NCI-H510A treated with DMSO at 0.1 percent for 48 hours (cell line): ENCODE measurements at regions not wholly inside any gene's neighbourhood (a gene's known extent, or its start where the extent isn't known, plus 50 kb on each side); places are given as distances from the start of the nearest gene placed in this dataset.

Experiments used
- DNase-seq: peaks from one replicate; lab custom pipeline; 2025; lab: John Stamatoyannopoulos, UW

DNA sequence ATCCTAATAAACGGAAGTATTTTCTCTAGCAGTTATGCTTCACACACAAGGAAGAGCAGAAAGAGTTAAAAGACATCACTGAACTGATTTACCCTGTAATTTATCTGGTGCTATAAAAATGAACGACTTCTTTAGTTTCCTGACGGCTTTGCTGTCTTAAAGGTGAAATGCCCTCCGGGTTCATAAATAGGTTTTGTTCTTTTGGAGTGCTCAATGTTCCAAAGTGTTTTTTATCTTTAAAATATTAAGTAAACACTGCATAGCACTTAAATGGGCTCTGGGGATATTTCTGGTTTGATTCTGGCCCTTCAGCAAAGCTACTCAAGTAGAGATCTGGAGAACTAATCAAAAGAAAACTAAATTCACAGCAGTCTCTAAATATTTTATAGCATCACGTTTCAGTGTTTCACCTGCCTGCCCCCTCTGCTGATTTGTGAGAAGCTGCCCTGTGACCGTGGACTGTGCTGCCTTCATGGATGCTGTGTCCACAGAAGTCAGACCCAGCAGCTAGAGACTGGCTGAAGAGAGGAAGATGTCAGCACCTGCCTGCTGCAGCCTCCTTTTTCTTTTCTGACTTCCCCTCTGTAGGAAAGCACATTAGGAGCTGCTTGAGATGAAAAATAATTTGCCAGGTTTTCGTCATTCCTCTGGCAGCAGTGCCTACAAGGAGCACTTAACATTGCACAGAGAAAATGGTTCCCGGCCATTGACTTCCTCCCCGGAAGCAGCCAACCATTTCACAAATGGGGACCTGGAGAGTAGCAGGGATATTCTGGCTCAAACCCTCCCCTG is 205.1 kb upstream of the FSCB start:
- DNase-seq: peak; percentile 41

DNA sequence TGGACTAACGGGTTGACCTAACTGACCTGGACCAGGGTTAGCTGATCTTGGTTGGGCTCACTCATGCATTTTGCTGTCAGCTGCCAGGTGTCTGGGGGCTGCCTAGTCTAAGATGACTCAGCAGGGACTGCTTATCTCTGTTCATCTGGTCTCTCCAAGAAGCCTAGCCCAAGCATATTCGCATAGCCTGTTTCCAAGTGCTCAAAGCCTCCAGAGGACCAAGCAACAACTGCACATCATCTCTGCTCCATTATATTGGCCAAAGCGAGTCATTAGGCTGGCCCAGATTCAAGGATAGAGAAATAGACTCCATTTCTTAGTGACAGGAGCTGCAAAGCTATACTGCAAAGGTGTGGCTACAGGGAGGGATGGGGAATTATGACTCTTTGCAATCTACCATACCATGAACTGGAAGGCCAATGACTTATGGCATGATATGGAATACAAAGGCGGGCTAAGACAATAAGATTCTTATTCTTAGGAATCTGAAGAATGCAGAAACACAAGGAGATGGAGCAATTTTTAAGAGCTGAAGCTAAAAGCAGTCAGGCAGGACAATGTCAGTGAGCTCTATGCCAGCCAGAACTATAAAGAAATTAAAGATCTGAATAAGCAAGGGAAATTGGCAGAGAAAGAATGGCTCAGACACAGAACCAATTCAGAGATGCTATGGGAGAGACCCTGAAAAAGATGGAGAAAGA is 194.6 kb upstream of the FSCB start:
- no peak for DNase-seq

DNA sequence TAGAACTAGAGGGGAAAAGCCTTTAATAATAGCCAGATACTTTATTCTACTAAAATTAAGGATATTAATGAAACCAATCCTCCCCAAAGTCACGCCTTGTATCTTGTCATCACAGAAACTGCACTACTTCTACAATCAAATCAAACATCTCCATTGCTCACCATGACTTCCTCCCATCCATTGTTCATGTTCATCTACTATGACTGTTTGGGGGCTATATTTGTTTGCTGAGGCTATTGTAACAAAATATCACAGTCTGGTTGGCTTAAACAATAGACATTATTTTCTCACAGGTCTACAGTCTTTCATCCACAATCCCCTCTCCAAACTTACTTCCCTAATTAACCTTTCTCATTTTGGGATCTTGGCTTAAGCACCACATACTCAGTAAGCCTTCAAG is 193.6 kb upstream of the FSCB start:
- no peak for DNase-seq

DNA sequence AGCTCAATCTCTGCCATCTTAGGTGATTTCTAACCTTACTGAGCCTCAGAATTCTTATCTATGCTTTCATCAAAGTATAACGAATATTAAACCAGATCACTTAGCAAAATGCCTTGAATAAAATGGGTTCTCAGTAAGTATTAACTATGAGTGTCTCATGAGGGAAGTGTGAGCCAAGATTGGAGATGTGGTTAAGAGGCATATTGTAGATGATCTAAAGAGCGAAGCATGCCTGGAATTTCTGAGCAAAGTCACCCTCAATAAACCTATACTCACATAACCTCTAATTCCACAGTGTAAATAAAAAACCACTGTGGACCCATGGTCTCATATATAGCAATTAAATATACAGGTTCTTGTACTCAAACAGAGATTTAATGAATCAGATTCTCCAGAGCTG is 193.1 kb upstream of the FSCB start:
- no peak for DNase-seq

DNA sequence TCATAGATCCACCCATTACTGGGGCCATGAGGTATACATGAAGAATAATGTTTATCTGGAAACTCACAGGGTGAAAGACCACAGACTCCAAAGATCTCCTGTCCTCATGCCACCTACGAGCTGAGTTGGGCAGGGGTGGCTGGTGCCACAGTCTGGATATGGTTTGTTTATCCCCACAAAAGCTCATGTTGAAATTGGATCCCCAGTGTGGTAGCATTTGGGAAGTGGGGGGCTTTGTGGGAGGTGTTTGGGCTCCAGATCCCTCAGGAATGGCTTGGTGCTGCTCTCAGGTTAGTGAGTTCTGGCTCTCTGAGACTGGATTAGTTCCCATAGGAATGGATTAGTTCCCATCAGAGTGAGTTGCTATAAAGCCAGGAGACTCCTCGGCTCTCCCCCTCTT is 192.3 kb upstream of the FSCB start:
- DNase-seq: no peak

DNA sequence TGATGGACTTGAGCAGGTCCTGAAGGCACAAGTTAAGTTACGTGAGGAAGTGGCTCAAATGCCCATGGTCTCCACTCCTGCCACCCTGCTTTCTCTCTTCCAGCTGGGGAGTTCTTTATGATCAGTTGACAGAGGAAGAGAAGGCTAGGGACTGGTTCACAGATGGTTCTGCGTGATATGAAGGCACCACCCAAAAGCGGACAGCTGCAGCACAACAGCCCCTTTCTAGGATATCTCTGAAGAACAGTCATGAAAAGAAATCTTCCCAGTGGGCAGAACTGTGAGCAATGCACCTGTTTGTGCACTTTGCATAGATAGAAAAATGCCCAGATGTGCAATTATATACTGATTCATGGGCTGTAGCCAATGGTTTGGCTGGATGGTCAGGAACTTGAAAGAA is 162.4 kb upstream of the FSCB start:
- DNase-seq: no peak

DNA sequence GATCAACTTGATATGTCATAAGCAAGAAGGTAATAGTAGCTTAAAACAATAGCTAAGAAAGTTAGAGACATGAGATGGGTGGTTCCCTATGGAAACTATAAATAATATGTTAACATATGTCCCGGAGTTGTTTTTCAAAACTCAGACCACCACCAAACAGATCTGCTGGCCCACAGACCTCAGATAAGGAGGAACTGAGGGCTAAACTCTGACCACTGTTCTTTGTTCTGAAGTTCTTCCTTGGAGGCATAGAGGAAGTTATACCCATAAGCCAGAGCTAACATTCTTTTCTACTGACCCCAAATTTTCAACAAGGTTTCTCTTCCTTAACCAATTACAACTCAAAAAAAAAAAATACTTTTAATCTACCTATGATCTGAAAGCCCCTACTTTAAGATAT is 156.1 kb upstream of the FSCB start:
- DNase-seq: no peak

DNA sequence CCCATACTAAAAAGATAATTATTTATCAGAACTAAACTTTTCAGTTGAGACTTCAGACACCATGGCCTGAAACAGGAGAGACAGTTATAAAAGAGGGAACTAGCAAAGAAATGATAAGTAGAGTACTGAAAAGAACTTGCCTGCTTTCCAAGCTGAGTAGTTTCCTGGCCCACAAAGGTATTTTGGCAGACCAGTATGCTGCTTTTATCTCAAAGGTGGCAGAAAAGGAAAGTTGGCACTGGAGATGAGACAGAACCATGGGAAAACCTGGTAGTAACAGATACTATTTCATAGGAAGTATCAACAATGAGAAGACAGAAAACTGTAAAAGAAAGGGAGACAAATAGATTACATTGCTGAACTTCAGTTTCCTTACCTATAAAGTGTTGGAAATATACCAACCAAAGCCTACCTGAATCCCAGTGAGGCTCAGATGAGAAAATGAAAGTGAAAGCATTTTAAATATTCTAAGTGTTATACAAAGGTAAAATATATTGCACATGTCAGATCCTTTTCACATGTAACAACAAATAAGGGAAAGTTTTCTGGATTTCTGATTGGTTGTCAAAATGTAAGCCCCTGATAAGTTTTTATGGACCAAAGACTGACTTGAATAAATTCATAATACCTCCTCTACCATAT is 155.3 kb upstream of the FSCB start:
- no peak for DNase-seq

DNA sequence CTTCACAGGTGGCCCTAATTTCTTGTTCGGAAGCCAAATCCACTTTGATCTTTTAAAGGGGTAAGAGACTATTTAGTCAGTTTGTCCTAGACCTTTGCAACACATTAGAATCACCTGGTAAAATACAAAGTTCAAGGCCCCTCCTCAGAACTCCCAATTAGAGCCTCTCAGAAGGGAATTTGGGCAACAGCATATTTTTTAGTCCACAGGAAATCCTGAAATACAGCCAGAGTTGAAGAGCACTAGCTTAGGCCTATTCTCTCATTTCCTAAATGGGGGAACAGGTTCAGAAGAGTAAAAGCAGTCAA is 151.3 kb upstream of the FSCB start:
- no peak for DNase-seq

DNA sequence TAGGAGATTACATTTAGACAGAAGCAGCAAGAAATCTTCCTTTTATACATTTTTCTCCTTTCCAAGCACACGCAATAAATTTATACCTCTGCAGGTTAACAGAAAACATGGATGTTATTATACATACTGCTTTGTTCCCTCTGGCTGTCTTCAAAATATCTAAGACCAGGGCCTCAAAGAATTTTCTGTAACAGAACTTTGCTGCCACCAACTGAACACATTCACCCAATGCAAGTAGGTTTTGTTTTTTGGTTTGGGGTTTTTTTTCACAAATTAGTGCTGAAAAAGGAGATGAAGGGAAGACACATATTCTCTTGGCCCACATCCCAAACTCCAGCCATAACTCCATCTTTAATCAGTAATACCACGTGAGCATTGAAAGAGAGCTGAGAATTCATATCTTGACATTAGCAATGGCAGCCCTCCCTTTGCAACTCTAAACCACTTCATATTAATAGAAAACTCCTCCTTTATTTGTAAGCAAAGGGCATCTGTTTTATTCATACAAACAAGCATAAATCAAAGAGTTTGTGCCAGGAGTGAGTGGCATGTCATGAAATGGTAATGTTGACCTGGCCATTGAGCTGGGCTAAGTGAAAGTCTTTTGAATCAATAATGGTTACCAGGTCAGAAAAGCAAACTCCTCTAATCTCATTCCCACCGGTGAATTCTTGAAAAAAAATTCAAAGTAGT is 150.8 kb upstream of the FSCB start:
- peak; percentile 70 for DNase-seq

DNA sequence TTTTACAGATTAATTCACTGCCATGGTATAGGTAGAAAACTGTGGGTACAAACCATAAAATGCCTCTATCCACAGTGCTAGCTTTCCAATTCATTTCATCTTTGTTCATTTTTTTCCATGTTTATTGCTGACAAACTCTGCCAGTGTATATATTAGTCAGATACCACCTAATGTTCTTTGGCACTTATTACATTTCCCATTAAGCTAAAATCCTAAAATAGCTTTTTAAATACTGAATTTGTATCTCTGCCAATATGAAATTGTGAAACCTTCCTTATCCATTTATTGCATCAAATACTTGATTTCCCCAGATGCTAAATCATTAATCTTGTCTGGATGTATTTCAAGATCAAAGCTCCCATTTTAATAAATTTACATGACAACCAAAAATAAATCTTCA is 150.1 kb upstream of the FSCB start:
- DNase-seq: no peak

DNA sequence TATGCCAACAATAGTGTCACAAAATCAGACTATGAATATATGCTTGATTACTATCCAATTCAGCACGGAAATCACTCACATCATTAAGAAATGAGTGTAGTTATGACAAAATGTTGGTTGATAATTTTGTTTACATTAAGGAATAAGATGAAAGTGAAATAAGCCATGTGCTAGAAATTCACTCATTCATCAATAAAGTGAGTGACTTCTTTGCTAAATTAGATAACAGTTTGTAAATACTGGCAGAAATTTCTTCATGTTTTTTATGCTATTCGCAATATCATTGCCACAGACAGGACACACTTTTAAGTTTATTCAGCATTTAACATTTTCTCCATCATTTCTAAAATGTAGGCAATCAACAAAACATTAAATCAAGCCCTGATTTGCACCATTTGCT is 147.5 kb upstream of the FSCB start:
- no peak for DNase-seq

DNA sequence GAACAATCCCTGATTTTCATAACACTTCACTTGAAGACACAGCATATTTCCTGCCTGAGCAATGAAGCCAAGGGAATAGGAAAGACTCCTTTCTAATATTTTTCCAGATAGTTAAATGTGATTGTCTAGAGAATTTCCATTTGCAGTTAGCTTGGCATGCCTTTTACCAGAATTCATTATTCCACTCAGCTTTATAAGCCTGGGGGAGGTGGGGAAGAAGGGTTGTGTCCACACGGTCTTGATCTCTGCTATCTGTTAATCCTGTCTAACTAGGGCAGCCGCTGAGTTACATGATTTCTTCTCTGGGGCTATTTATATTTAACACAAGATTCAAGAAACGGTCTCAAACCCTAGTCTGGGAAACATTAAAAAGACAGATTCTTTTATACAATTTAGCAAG is 146.6 kb upstream of the FSCB start:
- DNase-seq: no peak

DNA sequence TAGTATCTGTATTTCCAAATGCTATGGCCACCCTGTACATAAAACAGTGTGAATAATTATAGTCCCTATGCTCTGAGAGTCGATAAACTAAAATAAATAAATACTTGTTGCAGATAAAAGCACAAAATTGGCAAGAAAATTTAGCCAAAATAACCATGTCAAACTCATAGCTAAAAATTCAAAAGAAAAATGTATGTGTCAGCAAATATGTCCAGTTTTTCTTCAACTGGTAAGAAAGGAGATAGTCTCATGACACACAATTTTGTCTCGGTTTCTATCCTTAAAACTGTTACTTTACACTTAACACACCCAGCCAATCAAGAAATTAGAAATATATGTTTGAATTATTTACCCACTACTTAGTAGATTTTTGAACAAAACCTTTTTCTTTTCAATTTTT is 145.6 kb upstream of the FSCB start:
- no peak for DNase-seq

DNA sequence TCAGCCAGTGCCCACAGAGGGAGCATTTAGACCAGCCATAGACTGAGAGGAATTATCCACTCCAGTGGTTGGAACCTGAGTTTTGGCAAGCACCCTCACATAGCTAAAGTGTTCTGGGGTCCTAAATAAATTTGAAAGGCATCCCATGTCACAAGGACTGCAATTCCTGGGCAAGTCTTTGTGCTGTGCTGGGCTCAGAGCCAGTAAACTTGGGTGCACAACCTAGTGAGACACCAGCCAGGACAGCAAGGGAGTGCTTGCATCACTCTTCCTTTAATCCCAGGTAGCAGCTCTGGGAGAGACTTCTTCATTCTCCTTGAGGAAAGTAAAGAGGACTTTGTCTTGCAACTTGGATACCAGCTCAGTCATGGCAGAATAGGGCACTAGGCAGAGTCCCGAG is 142.0 kb upstream of the FSCB start:
- no peak for DNase-seq

DNA sequence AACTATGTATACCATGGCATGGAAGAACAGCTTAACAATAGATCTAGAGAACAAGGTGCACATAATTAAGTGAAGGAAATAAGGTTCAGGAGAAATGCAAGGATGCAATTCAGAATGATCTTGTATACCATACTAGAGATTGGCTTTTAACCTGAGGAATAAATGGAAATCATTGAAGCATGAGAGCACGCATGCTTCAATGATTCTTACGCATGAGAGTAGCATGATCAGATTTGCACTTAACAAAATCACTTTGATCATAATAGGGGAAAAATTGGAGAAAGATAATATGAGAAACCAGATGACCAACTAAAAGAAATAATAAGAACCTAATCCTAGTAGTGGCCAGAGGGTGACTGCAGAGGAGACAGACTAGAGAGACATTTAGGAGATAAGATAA is 133.3 kb upstream of the FSCB start:
- DNase-seq: no peak

DNA sequence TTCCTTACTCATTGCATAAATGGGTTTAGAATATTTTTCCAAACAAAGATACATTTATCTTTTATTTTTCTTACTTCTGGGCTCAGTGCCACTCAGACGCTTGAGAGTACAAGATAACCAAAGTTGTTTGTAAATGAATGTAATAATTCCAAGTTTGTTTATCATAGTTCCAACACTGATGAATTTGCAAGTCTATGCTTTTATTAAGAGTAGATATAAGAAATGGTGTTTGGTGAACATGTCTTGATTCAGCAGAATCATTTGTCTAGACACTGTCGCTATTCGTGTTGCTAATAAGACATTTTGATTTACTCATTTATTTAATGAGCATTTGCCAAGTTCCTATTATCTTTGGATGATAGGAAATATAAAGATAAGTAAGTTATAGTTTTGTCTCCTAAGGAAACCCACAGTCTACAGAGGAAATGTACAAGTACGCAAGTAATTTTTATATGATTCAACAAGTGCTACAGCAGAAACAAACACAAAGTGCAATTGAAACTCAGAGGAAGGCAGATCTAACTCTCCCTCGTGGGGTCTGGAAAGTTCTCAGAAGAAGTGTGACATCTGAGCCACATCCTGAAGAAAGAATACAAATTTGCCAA is 132.8 kb upstream of the FSCB start:
- no peak for DNase-seq

DNA sequence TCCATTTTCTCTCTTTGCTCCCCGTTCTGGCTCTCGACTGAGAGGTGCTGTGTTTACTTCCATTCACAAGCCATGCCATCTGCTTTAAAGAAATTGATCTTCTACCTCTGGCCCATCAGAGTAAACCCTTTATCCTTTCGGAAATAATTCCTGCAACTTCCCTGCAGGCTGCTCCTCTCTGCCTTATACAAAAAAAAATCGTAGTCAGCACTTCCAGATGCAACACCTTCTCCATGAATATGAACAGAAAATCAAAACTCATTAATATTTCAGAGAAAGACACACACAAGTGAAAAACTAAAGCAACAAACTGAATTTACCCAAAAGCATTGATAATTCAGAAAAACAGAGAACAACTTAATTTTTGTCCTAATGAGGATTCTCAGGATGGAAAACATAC is 127.6 kb upstream of the FSCB start:
- DNase-seq: no peak

DNA sequence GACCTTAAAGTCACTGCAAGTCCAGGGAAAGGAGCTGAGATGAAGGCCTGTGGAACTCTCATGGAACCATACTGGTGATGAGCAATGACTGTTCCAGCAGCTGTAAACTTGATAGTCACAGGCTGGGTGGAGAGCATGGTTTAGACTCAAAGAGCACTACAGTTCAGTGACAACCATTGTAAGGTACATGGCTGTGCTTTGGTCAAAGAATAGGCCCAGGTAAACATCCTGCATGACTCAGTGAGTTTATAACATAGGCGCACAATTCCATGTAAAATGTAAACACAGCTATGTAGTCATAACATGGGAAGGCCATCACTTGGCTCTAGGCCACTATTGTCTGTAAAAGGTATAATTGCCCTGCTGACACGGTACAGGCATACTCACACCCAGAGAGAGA is 119.3 kb upstream of the FSCB start:
- DNase-seq: no peak

DNA sequence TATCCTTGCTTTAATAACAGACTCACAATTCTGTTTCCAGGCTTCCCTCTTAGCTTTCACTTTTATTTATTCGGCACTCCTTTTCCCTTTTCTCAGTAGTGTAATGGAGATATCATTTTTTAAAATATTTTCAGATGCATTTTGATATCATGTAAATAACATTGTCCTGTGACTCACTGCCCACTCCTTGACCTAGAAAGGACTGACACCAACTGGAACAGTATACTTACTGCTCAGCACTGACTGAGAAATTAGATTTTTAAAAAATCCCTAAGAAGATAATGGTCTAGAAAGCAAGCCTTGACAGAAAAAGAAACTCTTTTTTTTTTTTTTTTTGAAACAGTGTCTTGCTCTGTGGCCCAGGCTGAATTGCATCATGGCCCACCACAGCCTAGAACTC is 118.0 kb upstream of the FSCB start:
- DNase-seq: no peak

DNA sequence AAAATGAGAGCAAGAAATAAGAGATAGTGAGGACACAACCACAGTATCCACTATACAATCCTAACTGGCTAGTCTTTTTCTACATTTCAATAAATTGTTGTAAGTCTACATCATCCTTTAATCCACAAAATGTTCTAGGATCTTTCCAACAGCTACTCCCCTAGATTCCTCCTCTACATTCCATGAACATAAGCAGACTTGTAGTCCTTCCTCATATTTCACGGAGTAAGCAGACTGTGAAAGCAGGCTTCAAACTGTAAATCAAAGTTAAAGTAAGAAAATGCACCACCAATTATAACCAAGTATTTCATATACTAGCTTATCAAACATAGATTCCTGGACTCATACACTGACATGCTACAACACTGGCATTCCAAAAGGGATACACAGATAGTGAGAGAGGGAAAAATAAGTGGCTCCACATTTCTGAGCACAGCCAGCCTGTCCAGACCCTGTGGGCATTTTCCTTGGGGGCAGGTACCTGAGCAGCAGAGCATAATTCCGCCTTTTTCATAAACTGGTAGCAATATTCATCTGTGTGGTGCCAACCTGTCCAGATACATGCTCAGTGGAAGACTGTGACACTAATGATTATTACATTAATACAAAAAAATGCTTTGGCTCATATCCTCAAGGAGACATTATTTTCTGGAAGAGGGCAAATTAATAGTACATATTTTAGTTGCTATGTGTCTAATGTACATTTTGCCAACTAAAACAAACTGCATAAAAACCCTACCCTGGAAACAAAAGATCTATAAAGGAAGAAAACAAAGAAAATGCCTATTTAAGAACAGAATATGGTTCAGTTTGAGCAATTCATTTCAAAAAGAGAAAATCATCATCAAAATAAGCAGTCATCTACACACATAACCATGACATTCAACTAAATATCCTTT is 113.3 kb upstream of the FSCB start:
- DNase-seq: no peak

DNA sequence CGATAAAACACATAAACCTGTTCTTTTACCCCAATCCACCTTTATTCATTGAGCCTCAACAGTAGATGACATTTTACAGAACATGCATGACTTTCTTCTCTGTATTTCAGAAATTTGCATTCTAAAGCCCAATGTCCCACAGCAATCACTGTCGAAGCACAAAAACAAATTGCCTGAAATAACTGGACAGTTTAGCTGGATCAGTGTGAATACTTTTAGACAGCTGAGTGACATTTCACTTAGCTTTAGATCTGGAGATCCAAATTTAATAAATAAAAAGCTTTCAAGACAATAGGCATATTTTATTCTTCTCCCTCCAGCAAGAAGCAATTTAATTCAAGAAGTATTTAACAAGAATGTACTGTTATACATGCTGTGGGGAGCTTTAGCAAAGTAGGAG is 109.1 kb upstream of the FSCB start:
- no peak for DNase-seq
